OCI-LY7 (cell line): ENCODE measurements at regions not wholly inside any gene's neighbourhood (a gene's known extent, or its start where the extent isn't known, plus 50 kb on each side); places are given as distances from the start of the nearest gene placed in this dataset.

ENCODE experiments used
- EZH2phosphoT487 ChIP-seq: fragments of 200-600 bp; sonication (generic); IDR thresholded peaks from 2 replicates; pipeline ENCODE4 v1.6.1; 2018; ENCODE audit warnings: low read depth, borderline replicate concordance, mild to moderate bottlenecking, mixed run types, antibody characterized with exemption, low read length, moderate library complexity, mixed read lengths
- TF ChIP-seq, protein P1 (sequence below): fragments of 200-600 bp; sonication (generic); conservative IDR thresholded peaks from 2 replicates; pipeline ENCODE4 v1.5.1; 2014; ENCODE audit warnings: mild to moderate bottlenecking, antibody characterized with exemption, low read length, moderate library complexity, mixed read lengths

DNA sequence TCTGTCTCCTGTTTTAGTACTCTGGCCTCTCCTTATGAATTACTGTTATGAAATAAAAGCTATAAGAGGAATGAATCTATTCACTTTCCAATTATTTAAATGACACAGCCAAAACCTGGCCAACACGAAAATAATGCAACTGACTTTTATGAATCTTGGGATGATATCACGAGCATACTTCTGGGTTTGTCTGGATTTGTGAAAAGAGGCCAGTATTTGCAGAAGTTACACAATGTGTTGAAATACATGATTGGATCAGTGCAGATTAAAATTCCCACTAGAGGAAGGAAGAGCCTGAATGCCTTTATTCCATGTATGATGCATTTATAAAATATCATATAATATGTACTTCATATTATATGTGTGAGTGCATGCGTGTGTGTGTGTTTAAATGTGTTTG lies 418.2 kb downstream of the GRB14 start:
- TF ChIP-seq, protein P1, sequence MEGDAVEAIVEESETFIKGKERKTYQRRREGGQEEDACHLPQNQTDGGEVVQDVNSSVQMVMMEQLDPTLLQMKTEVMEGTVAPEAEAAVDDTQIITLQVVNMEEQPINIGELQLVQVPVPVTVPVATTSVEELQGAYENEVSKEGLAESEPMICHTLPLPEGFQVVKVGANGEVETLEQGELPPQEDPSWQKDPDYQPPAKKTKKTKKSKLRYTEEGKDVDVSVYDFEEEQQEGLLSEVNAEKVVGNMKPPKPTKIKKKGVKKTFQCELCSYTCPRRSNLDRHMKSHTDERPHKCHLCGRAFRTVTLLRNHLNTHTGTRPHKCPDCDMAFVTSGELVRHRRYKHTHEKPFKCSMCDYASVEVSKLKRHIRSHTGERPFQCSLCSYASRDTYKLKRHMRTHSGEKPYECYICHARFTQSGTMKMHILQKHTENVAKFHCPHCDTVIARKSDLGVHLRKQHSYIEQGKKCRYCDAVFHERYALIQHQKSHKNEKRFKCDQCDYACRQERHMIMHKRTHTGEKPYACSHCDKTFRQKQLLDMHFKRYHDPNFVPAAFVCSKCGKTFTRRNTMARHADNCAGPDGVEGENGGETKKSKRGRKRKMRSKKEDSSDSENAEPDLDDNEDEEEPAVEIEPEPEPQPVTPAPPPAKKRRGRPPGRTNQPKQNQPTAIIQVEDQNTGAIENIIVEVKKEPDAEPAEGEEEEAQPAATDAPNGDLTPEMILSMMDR = no peak
- TF ChIP-seq EZH2phosphoT487 = no peak
